NOMO-1 (cell line): ENCODE measurements at regions not wholly inside any gene's neighbourhood (a gene's known extent, or its start where the extent isn't known, plus 50 kb on each side); places are given as distances from the start of the nearest gene placed in this dataset.

Experiments
- DNase-seq, 2 experiments: peaks; one replicate each; lab custom pipeline; 2025; ENCODE audit not compliant: unreplicated experiment in 2 of 2; lab: John Stamatoyannopoulos, UW

DNA sequence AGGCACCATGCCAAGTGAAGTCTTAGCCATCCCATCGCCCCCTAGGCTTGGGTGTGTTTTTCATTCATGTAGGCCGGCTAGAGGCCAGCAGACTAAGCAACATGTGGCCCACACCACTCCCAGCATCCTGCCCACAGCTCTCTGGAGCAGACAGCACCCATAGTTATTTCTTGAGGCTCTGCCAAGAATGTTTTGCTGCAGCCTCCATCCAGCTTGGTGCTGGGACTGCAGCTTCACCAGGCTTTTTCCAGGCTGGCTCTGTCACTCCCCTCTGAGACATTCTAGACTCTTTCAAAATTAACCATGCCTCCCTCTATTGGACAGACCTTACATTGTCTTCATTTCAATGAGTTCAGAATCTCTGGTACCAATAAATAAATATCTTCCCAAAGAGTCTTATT, 104.2 kb downstream of the DUSP10 start:
- no peak for DNase-seq

DNA sequence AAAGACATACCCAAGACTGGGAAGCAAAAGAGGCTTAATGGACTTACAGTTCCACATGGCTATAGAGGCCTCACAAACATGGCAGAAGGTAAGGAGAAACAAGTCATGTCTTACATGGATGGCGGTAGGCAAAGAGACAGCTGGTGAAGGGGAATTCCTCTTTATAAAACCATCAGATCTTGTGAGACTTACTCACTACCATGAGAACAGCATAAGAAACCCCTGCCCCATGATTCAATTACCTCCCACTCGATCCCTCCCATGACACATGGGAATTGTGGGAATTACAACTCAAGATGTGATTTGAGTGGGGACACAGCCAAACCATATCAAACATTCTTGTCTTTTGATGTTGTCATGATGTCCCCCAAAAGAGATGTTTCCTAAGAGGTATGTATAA, 103.3 kb downstream of the DUSP10 start:
- DNase-seq: no peak

DNA sequence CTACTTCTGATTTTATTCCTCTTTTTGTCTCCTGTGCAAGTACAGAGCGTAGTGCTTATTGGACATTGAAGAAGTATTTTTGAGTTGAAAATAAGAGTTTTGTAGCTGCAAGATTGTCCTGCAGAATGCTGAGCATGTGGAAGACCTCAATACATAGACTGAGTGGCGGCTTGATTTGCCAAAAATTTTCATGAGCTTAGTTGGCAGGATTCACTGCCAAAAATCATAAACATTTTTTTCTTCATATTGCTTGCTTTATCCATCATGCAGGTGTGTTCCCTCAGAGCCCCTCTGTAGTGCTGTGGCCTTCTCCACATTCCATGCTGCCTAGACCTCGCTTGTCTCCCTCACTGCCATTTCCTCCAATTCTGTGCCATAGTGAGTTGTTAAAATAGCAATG, 100.1 kb downstream of the DUSP10 start:
- DNase-seq: no peak

DNA sequence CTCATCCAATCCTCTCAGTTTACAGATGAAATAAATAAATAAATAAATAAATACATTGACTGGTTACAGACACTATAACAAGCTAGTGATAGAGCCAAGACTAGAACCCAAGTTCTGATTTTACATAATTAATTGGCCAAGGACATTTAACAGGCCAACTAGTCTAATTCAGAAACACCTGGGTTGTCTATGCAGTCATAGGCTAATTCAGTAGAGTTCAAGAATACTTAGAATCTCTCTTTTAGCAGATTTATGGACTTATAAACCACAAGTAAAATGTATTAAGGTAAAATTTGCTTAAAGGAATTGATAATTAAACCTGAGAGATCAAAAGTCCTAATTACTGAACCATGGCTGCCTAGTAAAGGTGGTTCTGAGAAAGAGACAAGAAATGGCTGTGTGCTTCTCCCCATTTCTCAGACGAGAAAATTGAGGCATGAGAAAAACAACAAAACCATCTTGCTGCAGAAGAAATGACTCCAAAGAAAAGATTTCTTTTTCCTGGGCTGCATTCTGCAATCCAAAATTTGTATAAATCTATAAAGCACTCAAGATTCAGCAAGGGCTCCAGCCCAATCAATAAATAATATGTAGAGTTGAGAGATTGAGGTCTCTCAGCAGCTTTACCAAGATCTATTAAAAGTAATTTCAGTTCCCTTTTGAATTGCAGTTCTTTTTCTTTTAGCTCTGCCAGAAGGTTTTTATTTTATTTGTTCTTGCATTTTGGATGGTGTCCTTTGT, 98.3 kb downstream of the DUSP10 start:
- DNase-seq: peak in 1 of 2 experiments; percentile 36

DNA sequence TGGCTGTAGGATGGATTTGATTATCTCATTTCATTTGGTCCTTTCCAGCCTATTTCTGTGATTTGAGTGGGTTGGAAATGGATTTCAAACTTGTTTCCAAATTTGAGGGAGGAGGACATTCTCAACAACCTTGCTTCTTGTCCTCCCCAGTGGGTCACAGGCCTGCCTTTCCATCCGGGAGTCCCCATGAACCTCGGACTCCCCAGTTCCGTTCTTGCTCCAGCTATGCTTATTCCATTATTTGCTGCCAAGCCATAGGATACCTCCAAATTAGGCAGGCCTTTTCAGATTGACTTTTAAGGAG, 97.8 kb downstream of the DUSP10 start:
- no peak for DNase-seq

DNA sequence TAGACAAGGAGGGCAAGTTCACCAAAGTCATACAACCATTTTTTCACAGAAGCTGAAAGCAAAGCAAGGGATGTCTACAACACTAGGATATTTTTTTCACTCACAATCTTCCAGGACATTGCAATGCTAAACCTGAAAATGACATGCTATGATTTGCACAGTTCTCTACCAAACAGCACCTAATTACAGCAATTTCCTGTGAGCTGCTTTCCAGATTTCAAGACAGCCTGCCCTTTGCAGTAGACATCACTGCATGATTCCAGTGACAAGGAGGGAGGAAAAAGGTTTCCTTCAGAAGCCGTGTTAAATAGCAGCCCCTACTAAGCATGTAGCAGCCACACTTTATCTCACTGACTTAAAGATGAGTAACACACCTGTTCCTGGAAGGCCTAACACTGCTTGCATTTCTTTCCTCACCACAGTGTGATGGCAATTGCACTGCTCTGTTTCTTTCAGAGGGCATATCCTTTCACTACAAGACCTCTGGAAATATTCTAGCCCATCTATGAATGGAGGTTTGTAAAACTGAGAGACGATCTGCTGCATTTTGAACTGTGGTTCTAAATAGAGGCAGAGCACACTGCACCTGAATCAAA, 97.1 kb downstream of the DUSP10 start:
- DNase-seq: peak in 1 of 2 experiments; percentile 12

DNA sequence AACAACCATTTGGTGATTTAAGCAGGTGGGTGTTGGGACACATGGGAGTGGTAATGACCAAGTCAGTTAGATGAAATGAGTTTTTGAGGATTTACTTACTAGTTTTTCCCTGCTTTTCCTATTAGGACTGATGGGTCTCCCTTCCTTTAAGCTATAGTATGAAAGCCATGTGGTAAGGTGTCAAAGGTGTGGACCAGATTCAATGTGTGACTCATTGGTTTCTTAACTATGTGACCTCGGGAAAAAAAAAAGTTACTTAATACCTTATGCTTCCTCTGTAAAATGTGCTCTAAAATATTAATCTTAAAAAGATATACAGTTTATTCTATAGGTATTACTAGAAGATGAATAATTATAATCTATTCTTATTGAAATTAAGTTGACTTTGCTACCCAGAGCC, 93.7 kb downstream of the DUSP10 start:
- DNase-seq: no peak
